Thyroid gland (tissue), 4 donors: ENCODE measurements at regions not wholly inside any gene's neighbourhood (a gene's known extent, or its start where the extent isn't known, plus 50 kb on each side); places are given as distances from the start of the nearest gene placed in this dataset.

ENCODE experiments used
- DNase-seq, 2 donors: peaks; one replicate each; pipeline ENCODE4 v3.0.0-alpha.2; 2019
- H3K27ac ChIP-seq, 3 donors: fragments of 200-600 bp; sonication (generic); 1 replicate in 2 of 3; 2 replicates in 1 of 3; pipeline ENCODE4 v1.5.1; 2016 to 2019; ENCODE audit warnings: mild to moderate bottlenecking in 1 of 3, moderate library complexity in 1 of 3
- H3K27me3 ChIP-seq: fragments of 200-600 bp; sonication (generic); one replicate; pipeline ENCODE4 v1.5.1; 2019
- H3K36me3 ChIP-seq, 2 donors: fragments of 200-600 bp; sonication (generic); one replicate each; pipeline ENCODE4 v1.5.1; 2016 to 2019
- H3K4me1 ChIP-seq, 2 donors: fragments of 200-600 bp; sonication (generic); one replicate each; pipeline ENCODE4 v1.5.1; 2017 to 2019
- H3K4me3 ChIP-seq, 3 donors: fragments of 200-600 bp; sonication (generic); replicated peaks in 1 of 3; 1 replicate in 2 of 3; 2 replicates in 1 of 3; pipeline ENCODE4 v1.5.1; 2016; ENCODE audit warnings: mild to moderate bottlenecking in 1 of 3
- H3K9me3 ChIP-seq: fragments of 200-600 bp; sonication (generic); one replicate; pipeline ENCODE4 v1.5.1; 2017
- CTCF ChIP-seq, 6 experiments: fragments of 200-600 bp in 3 of 6; fragments of 450-650 bp in 3 of 6; sonication (generic) in 3 of 6; IDR thresholded peaks; one replicate each; pipeline ENCODE4 v1.5.1; 2016 to 2019; ENCODE audit warnings: antibody characterized with exemption in 6 of 6, mild to moderate bottlenecking in 2 of 6, inconsistent platforms in 1 of 6, moderate library complexity in 1 of 6
- POLR2A ChIP-seq, 2 donors: fragments of 450-650 bp; IDR thresholded peaks; one replicate each; pipeline ENCODE4 v1.6.1; 2017; ENCODE audit warnings: antibody characterized with exemption in 2 of 2, mild to moderate bottlenecking in 2 of 2, moderate library complexity in 1 of 2
- WGBS, 2 donors: methylation state at CpG; one replicate each; pipeline ENCODE4 v1.1.5; 2017; 5-methylcytosine and 5-hydroxymethylcytosine counted together
- intact Hi-C: fragments of 100-400 bp; cut with DNase I; formaldehyde crosslinking; loops from one replicate; pipeline ENCODE4 v1.15.1; 2023

- TF ChIP-seq POLR2A (IDR thresholded peaks at IDR 0.05) (no peak), CTCF (IDR thresholded peaks at IDR 0.05) (no peak)
- WGBS, 2 donors: 94 to 95% methylated on average over 18 of the region's 18 CpGs
- H3K36me3 ChIP-seq: no peaks in the 10 kb centered on the region
- no peaks in the 10 kb centered on the region for H3K4me1 ChIP-seq
- intact Hi-C loops: no loop called here
- H3K27me3 ChIP-seq: no peaks in the 10 kb centered on the region
- no peak overlapping the region for H3K4me3 ChIP-seq
- no peak for DNase-seq
- no peak overlapping the region for H3K27ac ChIP-seq
- no peaks in the 10 kb centered on the region for H3K9me3 ChIP-seq
Observed at GRCh38 chr11:81421251-81421860, 1312.3 kb downstream of the FAM181B start.

GRCh38 chr11:81420668-81421250 lies 1312.9 kb downstream of the FAM181B start:
- Histone ChIP-seq H3K9me3 (no peaks in the 10 kb centered on the region), H3K27ac (no peak overlapping the region), H3K4me3 (no peak overlapping the region), H3K36me3 (no peaks in the 10 kb centered on the region), H3K27me3 (no peaks in the 10 kb centered on the region), H3K4me1 (no peaks in the 10 kb centered on the region)
- TF ChIP-seq CTCF (IDR thresholded peaks at IDR 0.05) (no peak), POLR2A (IDR thresholded peaks at IDR 0.05) (no peak)
- 70 to 72% methylated on average over 3 of the region's 3 CpGs for WGBS, 2 donors
- DNase-seq: no peak
- intact Hi-C loops: no loop called here

GRCh38 chr11:81397316-81397715 lies 1336.3 kb downstream of the FAM181B start:
- Histone ChIP-seq H3K27me3 (no peaks in the 10 kb centered on the region), H3K4me1 (no peaks in the 10 kb centered on the region), H3K4me3 (no peak overlapping the region), H3K27ac (no peak overlapping the region), H3K9me3 (no peaks in the 10 kb centered on the region), H3K36me3 (no peaks in the 10 kb centered on the region)
- no peak for DNase-seq
- intact Hi-C loops: no loop called here
- TF ChIP-seq CTCF (IDR thresholded peaks at IDR 0.05) (no peak), POLR2A (IDR thresholded peaks at IDR 0.05) (no peak)
- WGBS, 2 donors: 71% methylated on average over 2 of the region's 2 CpGs

GRCh38 chr11:81394311-81394710 lies 1339.4 kb downstream of the FAM181B start:
- intact Hi-C loops: no loop called here
- WGBS, 2 donors: 36 to 48% methylated on average over 2 of the region's 2 CpGs
- H3K9me3 ChIP-seq: no peaks in the 10 kb centered on the region
- no peaks in the 10 kb centered on the region for H3K36me3 ChIP-seq
- DNase-seq: no peak
- TF ChIP-seq CTCF (IDR thresholded peaks at IDR 0.05): no peak
- no peak for TF ChIP-seq POLR2A (IDR thresholded peaks at IDR 0.05)
- H3K4me1 ChIP-seq: no peaks in the 10 kb centered on the region
- H3K27ac ChIP-seq: no peak overlapping the region
- no peaks in the 10 kb centered on the region for H3K27me3 ChIP-seq
- H3K4me3 ChIP-seq: no peak overlapping the region

GRCh38 chr11:81388326-81388725 lies 1345.3 kb downstream of the FAM181B start:
- intact Hi-C loops: no loop called here

More at GRCh38 chr11:81388326-81388725, 1345.3 kb downstream of the FAM181B start:
- Histone ChIP-seq H3K4me1 (no peaks in the 10 kb centered on the region), H3K36me3 (no peaks in the 10 kb centered on the region), H3K9me3 (no peaks in the 10 kb centered on the region), H3K4me3 (no peak overlapping the region), H3K27me3 (no peaks in the 10 kb centered on the region), H3K27ac (no peak overlapping the region)
- TF ChIP-seq POLR2A (IDR thresholded peaks at IDR 0.05) (no peak), CTCF (IDR thresholded peaks at IDR 0.05) (no peak)
- DNase-seq: no peak
- WGBS, 2 donors: 49 to 74% methylated on average over 3 of the region's 3 CpGs
